Esophagus (tissue), 2 donors: ENCODE measurements at regions not wholly inside any gene's neighbourhood (a gene's known extent, or its start where the extent isn't known, plus 50 kb on each side); places are given as distances from the start of the nearest gene placed in this dataset.

Experiments
- H3K27ac ChIP-seq, 2 donors: one replicate each; pipeline ENCODE4 v1.5.1; 2013; ENCODE audit warnings: low read depth in 2 of 2, mild to moderate bottlenecking in 2 of 2, inconsistent platforms in 1 of 2, low read length in 1 of 2, moderate library complexity in 1 of 2
- H3K27me3 ChIP-seq, 2 donors: one replicate each; pipeline ENCODE4 v1.6.1; 2013; ENCODE audit warnings: low read length in 2 of 2, control low read depth in 1 of 2, mild to moderate bottlenecking in 1 of 2; ENCODE audit not compliant: insufficient read depth in 2 of 2, control insufficient read depth in 1 of 2
- H3K36me3 ChIP-seq, 2 donors: one replicate each; pipeline ENCODE4 v1.6.1; 2013; ENCODE audit warnings: low read length in 1 of 2; ENCODE audit not compliant: control insufficient read depth in 2 of 2, insufficient read depth in 2 of 2
- H3K4me1 ChIP-seq, 2 donors: one replicate each; pipeline ENCODE4 v1.6.1; 2013; ENCODE audit warnings: low read length in 1 of 2; ENCODE audit not compliant: control insufficient read depth in 2 of 2, insufficient read depth in 2 of 2
- H3K4me3 ChIP-seq, 2 donors: one replicate each; pipeline ENCODE4 v1.5.1; 2013; ENCODE audit warnings: low read length in 2 of 2, mild to moderate bottlenecking in 2 of 2, low read depth in 1 of 2, moderate library complexity in 1 of 2
- H3K9me3 ChIP-seq, 2 donors: one replicate each; pipeline ENCODE4 v1.6.1; 2013; ENCODE audit warnings: mild to moderate bottlenecking in 2 of 2, low read depth in 1 of 2, low read length in 1 of 2, moderate library complexity in 1 of 2; ENCODE audit not compliant: control insufficient read depth in 2 of 2, insufficient read depth in 1 of 2
- WGBS, 2 donors: extraction: QIAGEN DNeasy Blood & Tissue Kit; methylation state at CpG; one replicate each; pipeline ENCODE4 v1.1.7; 2013; 5-methylcytosine and 5-hydroxymethylcytosine counted together
- donor health status: healthy with polysubstance abuse.
- donor health status: Bipolar disorder and iron deficiency.

DNA sequence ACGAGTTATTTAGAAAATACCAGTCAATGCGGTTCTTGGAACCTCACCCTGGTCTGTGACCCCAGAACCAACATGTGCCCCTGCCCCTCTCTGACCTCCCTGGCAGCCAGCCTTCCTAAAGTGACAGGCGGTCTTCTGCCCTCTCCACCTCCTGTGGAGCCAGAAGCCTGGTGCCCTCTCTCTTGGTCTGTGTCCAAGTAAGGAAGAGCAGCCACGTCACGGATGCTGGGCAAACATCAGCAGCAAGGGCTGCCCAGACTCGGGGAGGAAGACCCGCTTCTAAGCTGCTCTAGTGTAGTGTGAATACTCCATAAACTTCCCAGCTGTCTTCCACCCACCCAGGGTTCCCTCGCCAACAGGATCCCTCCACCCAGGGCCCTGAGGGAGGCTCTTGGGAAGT lies 272.4 kb downstream of the BMP7 start:
- WGBS, 2 donors: 70% methylated on average over 8 of the region's 8 CpGs
- no peak overlapping the region for H3K4me3 ChIP-seq
- no peak overlapping the region for H3K27ac ChIP-seq
- H3K36me3 ChIP-seq: no peaks in the 10 kb centered on the region
- no peaks in the 10 kb centered on the region for H3K27me3 ChIP-seq
- H3K4me1 ChIP-seq: peaks cover 3% of the 10 kb centered on the region in 2 donors
- H3K9me3 ChIP-seq: peaks cover 2 to 6% of the 10 kb centered on the region in 2 donors

DNA sequence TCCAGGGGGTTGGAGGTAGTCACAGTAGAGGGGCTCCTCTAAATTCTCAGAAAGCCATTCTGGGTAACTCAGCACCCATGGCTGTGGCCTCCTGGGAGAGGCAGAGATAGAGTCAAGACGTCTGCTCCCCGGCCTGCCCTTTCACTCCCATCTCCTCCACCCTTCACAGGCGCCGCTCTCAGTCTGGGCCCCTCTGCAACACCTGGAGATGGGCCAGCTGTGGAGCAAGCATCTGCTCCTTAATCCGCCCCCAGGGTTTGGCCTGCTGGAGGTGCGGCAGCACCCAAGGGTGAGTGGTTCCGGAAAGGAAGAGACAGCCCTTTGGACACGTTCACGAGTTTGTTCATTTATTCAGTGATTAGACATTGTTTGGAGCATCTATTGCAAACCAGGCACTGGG lies 271.3 kb downstream of the BMP7 start:
- Histone ChIP-seq H3K4me1 (peaks cover 3% of the 10 kb centered on the region in 2 donors), H3K9me3 (peaks cover 2 to 9% of the 10 kb centered on the region in 2 donors), H3K27ac (no peak overlapping the region), H3K27me3 (no peaks in the 10 kb centered on the region), H3K4me3 (no peak overlapping the region), H3K36me3 (no peaks in the 10 kb centered on the region)
- 45 to 60% methylated on average over 9 of the region's 9 CpGs for WGBS, 2 donors

DNA sequence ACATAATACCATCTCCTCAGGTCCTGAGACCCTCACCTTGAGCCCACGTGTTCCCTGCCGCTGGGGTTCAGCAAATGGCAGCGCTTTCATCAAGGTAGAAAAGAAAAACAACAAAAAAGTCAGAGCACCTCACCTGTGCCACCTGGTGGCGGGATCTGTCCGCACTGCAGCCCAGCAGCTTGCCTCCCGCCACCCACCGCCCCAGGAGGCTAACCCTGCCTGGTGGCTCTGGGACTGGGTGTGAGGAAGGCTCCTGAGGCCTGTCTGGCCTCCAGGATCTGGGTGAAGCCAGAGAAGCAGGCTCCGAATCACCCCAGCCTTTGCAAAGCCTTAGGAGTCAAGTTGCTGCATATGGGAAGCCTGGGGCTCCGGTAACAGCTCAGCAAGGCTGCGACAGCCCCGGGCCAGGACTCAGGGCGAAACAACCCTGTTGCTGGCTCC lies 270.8 kb downstream of the BMP7 start:
- WGBS, 2 donors: 56 to 64% methylated on average over 12 of the region's 12 CpGs
- H3K4me1 ChIP-seq: peaks cover 3 to 5% of the 10 kb centered on the region in 2 donors
- H3K27me3 ChIP-seq: no peaks in the 10 kb centered on the region
- no peak overlapping the region for H3K27ac ChIP-seq
- H3K36me3 ChIP-seq: no peaks in the 10 kb centered on the region
- peaks cover 2 to 9% of the 10 kb centered on the region in 2 donors for H3K9me3 ChIP-seq
- no peak overlapping the region for H3K4me3 ChIP-seq

DNA sequence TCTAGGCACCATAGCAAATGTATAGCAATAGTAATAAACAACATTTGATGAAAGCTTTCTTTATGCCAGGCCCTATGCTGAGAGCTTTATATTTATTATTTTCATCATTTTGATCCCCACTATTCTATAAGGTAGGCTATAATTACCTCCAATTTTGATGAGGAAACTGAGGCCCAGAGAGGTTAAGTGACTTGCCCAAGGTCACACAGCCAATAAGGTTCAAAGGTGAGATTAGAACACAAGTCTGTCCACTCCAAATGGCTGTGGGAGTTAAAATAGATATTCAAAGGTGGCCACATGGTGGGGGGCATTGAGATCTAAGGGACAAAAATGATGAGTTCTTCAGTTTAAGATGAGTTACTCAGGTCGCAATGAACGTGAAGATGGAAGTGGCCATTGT lies 269.9 kb downstream of the BMP7 start:
- H3K36me3 ChIP-seq: no peaks in the 10 kb centered on the region
- no peak overlapping the region for H3K4me3 ChIP-seq
- peaks cover 2 to 9% of the 10 kb centered on the region in 2 donors for H3K9me3 ChIP-seq
- 92 to 94% methylated on average over 2 of the region's 2 CpGs for WGBS, 2 donors
- no peaks in the 10 kb centered on the region for H3K27me3 ChIP-seq
- no peak overlapping the region for H3K27ac ChIP-seq
- peaks cover 3 to 9% of the 10 kb centered on the region in 2 donors for H3K4me1 ChIP-seq

DNA sequence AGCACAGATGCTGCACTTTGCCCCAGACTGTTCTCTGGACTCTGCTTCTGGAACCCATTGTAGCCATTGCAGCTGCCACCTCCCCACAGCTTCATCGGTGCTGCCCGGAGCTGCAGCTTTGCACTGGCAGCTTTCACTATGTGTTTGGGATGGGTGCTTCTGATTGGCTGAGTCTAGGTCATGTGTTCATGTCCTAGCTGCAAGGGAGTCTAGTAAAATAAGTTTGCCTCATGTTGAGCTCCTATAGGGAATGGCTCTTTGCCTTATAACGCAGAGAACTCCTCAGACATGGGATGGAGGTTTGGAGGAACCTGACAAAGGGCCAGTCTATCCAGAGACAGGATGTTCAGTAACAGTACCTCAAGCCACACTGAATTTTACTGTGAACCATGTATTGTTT lies 268.0 kb downstream of the BMP7 start:
- H3K4me3 ChIP-seq: no peak overlapping the region
- H3K27me3 ChIP-seq: no peaks in the 10 kb centered on the region
- WGBS, 2 donors: 94% methylated on average over 3 of the region's 3 CpGs
- peaks cover 3 to 9% of the 10 kb centered on the region in 2 donors for H3K4me1 ChIP-seq
- H3K9me3 ChIP-seq: peaks cover 2 to 9% of the 10 kb centered on the region in 2 donors
- no peak overlapping the region for H3K27ac ChIP-seq
- H3K36me3 ChIP-seq: no peaks in the 10 kb centered on the region

DNA sequence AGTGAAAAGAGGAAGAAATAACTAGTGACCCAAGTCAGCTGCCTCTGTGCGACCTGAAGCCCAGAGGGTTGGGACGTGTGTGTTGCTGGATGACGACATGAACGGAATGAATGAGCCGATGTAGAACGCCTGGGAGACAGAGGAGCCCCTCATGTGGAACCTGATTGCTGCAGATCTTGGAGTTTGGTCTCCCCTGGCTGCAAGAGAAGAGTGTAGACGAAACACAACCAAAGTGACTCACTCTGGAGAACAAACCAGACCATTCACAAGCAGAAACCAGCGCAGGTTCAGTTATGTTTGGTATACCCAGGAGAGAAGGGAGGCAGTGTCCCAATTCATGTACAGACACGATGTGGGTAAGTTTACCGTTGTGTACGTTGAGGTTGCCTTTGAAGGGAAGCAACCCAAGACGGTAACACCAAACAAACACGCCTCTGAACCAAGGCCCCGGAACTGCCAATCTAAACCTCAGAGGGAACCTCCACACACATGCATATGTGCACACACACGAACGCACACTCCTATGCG lies 265.9 kb downstream of the BMP7 start:
- Histone ChIP-seq H3K36me3 (no peaks in the 10 kb centered on the region), H3K9me3 (peaks cover 2 to 10% of the 10 kb centered on the region in 2 donors), H3K27ac (peak overlapping the region in 1 of 2 donors; percentile 27), H3K4me3 (no peak overlapping the region), H3K4me1 (peaks cover 3 to 7% of the 10 kb centered on the region in 2 donors), H3K27me3 (no peaks in the 10 kb centered on the region)
- 53 to 68% methylated on average over 17 of the region's 17 CpGs for WGBS, 2 donors

DNA sequence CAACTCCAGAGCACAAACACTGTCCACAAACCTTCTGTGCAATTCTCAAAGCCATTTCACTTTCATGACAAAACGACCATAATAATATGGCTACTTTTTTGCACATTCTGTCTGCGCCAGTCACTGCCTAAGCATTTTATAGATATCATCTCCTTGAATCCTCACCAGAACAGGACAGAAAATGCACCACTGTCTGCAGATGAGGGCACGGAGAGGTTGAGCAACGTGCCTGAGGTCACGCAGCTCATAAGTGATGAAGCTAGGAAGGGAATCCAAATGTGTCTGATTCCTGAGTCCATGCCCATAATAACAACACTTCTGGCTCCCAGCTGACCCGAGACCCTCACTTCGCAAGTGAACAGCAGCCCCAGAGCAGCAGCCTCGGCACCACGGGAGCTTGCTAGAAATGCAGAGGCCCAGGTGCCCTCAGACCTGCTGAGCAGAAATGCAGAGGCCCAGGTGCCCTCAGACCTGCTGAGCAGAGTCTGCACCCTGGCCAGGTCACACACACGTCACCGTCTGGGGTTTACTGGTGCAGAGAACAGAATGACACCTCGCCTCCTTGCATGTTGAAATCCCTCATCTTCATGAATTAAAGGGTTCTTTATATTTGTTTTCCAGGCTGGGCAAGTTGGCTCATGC lies 265.2 kb downstream of the BMP7 start:
- Histone ChIP-seq H3K4me1 (peaks cover 0 to 7% of the 10 kb centered on the region in 2 donors), H3K9me3 (peaks cover 2 to 10% of the 10 kb centered on the region in 2 donors), H3K4me3 (no peak overlapping the region), H3K27me3 (no peaks in the 10 kb centered on the region), H3K27ac (peak overlapping the region in 1 of 2 donors; percentile 40), H3K36me3 (no peaks in the 10 kb centered on the region)
- 66 to 69% methylated on average over 12 of the region's 12 CpGs for WGBS, 2 donors

DNA sequence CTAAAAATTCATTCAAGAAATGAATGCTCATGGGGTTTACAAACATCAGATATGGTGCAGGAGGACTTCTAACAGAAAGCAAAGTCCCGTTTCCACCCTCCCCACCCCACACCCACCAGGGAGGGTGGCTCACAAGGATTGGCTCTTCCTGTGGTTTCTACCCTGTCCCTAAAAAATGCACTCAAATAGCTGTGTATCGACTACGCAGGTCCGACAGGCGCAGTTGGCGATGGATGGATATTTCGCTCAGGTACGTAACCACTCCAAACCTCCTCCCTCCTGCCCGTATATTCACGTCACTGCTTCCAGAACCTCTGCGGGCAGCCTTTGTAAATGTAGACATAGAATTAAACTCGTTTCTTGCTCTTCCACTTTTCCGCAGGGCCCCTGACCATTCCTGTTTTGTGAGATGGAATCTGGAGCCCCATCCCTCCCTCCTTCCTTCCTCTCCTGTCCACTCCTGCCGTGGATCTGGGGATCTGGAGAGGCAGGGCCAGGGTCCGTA lies 264.3 kb downstream of the BMP7 start:
- WGBS, 2 donors: 76 to 83% methylated on average over 15 of the region's 15 CpGs
- H3K4me1 ChIP-seq: peaks cover 0 to 7% of the 10 kb centered on the region in 2 donors
- H3K4me3 ChIP-seq: no peak overlapping the region
- H3K9me3 ChIP-seq: peaks cover 2 to 10% of the 10 kb centered on the region in 2 donors
- no peaks in the 10 kb centered on the region for H3K27me3 ChIP-seq
- H3K27ac ChIP-seq: no peak overlapping the region
- H3K36me3 ChIP-seq: no peaks in the 10 kb centered on the region

DNA sequence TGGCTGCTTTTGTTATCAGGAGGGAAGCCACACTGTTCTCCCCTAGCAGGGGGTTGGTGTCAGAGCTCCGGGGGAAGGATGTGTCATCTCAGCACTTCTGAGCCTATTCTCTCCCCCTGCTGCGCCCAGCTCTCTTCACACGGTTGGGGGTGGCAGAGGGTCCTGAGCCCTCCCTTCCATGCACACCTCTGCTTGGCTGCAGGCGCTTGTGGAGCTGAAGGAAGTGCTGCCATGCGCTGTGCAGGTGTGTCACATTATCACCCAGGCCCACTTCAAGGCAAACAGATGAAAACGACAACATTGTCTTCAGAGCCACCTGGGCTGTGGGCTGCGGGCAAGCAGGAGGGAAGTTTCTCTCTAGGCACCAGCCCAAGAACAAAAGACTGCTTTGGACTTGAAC lies 263.4 kb downstream of the BMP7 start:
- H3K4me3 ChIP-seq: no peak overlapping the region
- H3K4me1 ChIP-seq: peaks cover 0 to 7% of the 10 kb centered on the region in 2 donors
- H3K9me3 ChIP-seq: peaks cover 2 to 10% of the 10 kb centered on the region in 2 donors
- WGBS, 2 donors: 36 to 53% methylated on average over 7 of the region's 7 CpGs
- no peaks in the 10 kb centered on the region for H3K27me3 ChIP-seq
- H3K36me3 ChIP-seq: no peaks in the 10 kb centered on the region
- no peak overlapping the region for H3K27ac ChIP-seq

DNA sequence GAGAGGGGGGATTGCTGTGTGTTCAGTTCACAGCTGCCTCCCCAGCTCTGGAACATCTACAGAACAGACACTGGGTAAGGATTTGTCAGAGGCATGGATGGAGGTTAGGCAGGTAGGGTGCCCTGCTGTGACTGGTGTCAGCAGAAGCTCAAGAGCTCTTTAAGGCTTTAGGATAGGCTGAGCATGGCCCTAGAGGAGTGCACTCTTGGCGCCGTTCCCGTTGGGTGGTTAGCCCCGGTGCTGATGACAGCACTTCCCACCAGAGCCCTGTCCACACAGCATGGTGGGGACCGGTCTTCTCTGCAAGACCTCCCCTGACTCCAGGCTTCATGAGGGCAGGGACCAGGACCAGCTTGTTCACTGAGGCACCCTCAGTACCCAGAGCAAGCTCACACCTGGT lies 262.0 kb downstream of the BMP7 start:
- no peaks in the 10 kb centered on the region for H3K27me3 ChIP-seq
- peaks cover 0 to 4% of the 10 kb centered on the region in 2 donors for H3K9me3 ChIP-seq
- H3K36me3 ChIP-seq: no peaks in the 10 kb centered on the region
- H3K27ac ChIP-seq: no peak overlapping the region
- WGBS, 2 donors: 86% methylated on average over 5 of the region's 5 CpGs
- H3K4me1 ChIP-seq: peaks cover 0 to 7% of the 10 kb centered on the region in 2 donors
- H3K4me3 ChIP-seq: no peak overlapping the region
